Activated gamma-delta T cell treated with Interleukin-2 at 50 U/mL for 16 hours (primary cell): ENCODE measurements at regions not wholly inside any gene's neighbourhood (a gene's known extent, or its start where the extent isn't known, plus 50 kb on each side); places are given as distances from the start of the nearest gene placed in this dataset.
"Not testable (repeated sequence)": the region's sequence is repeated elsewhere in the genome, so short reads cannot be mapped to it uniquely, and the experiment has no call there.

Source experiments
- DNase-seq: peaks from one replicate; pipeline ENCODE4 v3.0.0-alpha.2; 2020

DNA sequence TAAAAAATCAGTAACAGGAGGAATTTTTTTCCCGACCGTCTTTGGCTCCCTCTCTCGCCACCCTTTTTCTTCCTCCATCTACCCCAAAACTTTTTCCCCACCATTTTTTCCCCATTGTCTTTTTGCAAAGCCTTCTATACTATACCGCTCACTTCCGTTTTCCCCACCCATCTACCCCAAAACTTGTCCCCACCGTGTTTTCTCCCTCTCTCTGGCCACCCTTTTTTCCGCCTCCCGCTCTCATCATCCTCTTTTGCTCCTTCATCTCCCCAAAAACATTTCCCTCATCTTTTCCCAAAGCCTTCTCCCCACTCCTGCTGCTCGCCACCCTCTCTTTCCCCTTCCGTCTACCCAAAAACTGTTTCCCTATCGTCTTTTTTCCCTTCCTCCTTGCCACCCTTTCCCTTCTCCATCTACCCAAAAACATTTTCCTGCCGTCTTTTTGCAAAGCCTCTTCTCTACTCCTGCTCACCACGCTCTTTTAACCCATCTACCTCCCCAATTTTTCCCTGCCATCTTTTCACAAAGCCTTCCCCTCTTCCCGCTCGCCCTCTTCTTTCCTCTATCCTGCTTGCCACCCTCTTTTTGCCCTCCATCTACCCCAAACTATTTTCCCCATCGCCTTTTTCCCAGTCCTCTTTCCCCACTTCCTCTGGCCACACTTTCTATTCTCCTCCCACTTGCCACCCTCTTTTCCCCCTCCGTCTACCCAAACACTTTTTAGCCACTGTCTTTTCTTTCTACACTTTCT lies 109.4 kb upstream of the TPTE start:
- not testable (repeated sequence) for DNase-seq

DNA sequence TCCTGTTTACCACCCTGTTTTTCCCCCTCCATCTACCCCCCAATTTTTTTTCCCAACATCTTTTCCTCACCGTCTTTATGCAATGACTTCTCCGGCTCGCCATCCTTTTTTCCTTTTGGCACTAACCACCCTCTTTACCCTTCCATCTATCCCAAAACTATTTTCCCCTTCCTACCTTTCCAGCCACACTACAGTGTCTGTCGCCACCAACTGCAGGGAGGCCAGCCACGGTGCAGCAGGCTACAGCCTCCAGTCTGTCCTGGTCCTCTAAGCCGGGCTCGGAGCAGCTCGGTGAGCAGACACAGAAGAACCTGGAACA lies 108.5 kb upstream of the TPTE start:
- DNase-seq: not testable (repeated sequence)

DNA sequence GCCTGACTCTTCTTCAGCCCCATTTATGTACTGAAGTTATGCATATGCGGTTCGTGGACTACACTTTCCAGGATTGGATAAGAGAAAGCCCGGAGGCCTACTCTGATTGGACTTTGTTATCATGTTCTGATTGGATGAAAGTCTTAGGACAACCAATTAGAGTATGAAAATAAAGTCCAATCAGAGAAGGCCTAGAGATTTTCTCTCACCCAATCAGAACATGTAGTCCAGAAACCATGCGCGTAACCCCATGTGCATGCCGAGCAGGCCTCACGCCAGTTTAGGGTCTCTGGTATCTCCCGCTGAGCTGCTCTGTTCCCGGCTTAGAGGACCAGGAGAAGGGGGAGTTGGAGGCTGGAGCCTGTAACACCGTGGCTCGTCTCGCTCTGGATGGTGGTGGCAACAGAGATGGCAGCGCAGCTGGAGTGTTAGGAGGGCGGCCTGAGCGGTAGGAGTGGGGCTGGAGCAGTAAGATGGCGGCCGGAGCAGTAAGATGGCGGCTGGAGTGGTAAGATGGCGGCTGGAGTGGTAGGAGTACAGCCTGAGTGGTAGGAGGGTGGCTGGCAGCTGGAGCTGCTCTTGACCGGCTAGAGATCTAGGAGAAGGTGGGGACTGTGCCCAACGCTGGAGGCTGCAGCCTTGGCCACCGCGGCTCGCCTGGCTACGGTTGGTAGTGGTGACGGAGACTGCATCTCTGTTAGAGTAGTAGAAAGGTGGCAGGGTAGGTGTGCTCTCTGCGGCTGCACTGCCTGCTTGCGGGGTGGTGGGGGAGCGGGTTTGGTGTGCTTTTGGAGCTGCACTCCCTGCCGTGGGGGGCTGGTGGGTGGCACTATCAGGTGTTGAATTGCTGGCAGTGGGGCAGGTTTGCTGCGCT lies 107.9 kb upstream of the TPTE start:
- not testable (repeated sequence) for DNase-seq

DNA sequence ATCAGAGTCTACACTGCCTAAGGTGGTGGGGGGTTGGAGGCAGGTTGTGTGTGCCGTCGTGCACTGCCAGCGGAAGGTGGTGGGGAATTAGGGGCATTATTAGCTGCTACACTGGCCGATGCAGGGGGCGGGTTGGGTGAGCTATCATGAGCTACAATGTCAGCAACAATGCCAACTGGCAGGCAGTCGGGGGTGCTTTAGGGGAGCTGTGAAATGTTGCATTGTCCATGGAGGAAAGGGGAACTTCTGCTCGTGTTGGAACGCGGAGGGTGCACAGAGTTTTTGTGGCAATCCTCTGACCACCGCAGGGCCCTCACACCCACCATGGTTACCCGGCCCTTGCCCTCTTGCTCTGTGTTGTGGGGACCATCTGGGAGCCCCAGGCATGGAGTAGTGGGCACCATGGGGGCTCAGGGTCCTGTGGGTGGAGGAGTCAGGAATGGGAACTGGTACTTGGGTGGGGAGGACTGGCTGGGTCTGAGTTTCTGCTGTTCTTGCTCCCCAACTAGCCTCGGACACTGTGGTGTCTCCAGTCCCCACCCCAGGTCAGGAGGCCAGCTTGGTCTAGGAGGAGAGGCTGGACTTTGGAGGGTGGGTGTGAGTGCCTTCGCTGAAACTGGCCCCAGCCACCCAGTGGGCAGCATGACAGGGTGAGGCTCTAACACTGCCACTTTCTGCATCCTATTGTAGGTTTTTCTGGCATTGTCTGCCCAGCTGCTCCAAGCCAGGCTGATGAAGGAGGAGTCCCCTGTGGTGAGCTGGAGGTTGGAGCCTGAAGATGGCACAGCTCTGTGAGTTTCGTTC lies 107.1 kb upstream of the TPTE start:
- DNase-seq: not testable (repeated sequence)

DNA sequence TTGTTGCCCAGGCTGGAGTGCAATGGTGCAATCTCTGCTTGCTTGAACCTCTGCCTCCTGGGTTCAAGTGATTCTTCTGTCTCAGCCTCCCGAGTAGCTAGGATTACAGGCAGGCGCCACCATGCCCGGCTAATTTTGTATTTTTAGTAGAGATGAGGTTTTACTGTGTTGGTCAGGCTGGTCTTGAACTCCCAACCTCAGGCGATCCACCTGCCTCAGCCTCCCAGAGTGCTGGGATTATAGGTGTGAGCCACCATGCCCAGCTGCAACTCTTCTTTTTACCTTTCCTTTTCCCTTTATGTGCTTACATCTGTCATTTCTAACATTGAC lies 106.5 kb upstream of the TPTE start:
- DNase-seq: not testable (repeated sequence)

DNA sequence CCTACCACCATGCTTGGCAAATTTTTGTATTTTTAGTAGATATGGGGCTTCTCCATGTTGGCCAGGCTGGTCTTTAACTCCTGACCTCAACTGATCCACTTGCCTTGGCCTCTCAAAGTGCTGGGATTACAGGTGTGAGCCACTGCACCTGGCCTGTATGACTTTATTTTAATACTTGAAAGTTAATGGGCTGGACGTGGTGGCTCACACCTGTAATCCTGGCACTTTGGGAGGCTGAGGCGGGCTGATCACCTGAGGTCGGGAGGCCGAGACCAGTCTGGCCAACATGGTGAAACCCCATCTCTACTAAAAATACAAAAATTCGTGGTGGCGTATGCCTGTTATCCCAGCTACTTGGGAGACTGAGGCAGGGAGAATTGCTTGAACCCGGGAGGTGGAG lies 105.9 kb upstream of the TPTE start:
- DNase-seq: not testable (repeated sequence)

DNA sequence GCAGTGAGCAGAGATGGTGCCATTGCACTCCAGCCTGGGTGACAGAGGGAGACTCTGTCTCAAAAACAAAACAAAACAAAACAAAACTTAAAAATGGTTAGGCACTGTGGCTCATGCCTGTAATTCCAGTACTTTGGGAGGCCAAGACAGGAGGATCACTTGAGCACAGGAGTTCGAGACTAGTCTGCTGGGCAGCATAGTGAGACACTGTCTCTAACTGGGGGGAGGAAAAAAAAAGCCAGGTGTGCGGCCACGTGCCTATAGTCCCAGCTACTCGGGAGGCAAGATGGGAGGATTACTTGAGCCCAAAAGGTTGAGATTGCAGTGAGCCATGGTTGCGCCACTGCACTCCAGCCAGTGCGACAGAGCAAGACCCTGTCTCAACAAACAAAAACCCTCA lies 105.5 kb upstream of the TPTE start:
- DNase-seq: not testable (repeated sequence)

DNA sequence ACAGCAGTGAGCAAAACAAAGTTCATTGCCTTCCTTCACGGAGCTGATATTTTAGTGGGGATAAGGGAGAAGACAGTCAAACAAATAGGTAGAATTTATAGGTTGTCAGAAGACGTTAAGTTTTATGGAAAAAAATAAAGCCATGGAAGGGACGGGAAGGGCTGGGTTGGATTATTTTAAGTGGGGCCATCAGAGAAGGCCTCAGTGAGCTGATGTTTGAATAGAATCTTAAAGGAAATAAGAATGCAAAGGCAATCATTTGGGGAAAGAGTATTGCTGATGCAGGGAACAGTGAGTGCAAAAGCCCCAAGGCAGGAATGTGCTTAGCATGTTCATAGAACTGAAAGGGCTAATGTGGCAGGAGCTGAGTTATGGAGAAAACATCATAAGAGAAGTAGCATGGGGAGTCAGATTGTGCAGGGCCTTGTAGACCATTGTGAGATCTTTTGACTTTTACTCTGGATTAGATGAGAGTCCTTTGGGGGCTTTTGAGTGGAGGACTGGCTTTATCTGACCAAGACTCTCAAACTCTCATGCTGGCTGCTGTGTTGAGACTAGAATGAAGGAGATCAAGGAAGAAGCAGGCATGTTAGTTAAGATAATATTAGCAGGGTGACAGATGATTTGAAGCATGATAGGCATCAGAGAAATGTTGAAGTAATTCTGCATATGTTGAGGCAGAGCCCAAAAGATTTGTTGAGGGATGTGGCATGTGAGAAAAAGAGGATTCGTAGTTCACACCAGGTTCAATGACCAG lies 104.5 kb upstream of the TPTE start:
- DNase-seq: not testable (repeated sequence)

DNA sequence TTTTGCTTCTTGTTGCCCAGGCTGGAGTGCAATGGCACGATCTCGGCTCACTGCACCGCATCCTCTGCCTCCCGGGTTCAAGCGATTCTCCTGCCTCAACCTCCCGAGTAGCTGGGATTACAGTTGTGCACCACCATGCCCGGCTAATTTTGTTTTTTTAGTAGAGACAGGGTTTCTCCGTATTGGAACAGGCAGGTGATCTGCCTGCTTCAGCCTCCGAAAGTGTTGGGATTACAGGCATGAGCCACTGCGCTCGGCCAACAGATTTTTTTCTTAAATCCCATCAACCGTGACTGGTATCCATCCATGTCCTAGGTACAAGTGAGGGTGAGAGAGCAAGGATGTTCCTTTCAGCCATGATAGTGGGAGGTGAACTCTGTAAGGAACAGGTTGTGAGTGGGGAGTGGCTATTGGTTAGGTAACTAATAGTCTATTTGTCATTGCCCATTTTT lies 103.8 kb upstream of the TPTE start:
- not testable (repeated sequence) for DNase-seq

DNA sequence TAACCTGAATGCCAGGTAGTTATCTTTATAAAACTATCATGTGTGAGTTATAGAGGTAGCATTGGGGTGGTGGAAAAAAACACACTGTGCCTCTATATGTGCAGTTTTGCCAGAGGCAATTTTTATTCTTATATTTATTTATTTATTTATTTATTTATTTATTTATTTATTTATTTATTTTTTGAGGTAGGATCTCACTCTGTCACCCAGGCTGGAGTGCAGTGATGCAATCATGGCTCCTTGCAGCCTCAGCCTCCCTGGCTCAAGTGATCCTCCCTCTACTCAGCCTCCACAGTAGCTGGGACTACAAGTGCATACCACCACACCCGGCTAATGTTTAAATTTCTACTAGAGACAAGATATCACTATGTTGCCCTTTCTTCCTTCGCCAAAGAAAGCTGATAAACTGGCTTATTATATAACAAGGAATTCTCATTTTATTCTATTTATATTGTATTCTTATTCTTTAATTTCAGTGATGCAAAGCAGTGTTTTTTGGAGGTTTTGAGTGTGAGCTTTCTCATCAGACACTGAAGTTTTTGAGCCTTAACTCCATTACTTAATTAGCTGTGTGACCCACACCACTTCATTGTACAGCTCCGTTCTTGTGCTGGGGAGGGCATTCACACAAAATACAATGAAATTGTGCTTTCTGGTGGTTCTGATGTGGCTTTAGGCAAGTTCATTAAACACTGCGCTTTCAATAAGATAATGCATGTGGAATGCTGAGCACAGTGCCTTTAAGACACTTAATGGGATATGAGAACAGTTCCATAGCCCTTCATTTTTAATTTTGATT lies 102.9 kb upstream of the TPTE start:
- DNase-seq: not testable (repeated sequence)

DNA sequence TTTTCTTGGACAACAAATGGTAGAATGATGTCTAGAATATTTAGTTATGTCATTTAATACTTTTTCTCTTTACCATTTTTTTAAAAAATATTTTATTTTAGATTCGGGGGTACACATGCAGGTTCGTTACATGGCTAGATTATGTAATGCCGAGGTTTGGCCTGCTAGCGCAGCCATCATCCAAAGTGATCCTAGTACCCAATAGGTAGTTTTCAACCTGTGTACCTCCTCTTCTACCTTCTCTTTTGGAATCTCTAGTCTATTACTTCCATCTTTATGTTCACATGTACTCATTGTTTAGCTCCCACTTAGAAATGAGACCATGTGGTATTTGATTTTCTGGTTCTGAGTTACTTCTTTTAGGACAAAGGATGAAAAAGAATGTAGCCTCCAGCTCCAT lies 100.2 kb upstream of the TPTE start:
- DNase-seq: not testable (repeated sequence)

DNA sequence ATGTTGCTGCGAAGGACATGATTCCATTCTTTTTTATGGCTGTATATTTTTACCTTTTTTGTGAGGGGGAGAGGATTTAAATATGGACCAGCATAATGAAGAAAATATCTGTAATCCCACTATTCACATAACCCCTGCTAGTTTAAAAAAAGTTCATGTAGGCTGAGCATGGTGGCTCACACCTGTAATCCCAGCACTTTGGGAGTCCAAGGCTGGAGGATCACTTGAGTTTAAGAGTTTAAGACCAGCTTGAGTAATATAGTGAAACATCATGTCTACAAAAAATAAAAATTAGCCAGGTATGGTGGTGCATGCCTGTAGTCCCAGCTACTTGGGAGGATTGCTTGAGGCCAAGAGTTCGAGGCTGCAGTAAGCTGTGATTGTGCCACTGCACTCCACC lies 99.8 kb upstream of the TPTE start:
- DNase-seq: not testable (repeated sequence)

DNA sequence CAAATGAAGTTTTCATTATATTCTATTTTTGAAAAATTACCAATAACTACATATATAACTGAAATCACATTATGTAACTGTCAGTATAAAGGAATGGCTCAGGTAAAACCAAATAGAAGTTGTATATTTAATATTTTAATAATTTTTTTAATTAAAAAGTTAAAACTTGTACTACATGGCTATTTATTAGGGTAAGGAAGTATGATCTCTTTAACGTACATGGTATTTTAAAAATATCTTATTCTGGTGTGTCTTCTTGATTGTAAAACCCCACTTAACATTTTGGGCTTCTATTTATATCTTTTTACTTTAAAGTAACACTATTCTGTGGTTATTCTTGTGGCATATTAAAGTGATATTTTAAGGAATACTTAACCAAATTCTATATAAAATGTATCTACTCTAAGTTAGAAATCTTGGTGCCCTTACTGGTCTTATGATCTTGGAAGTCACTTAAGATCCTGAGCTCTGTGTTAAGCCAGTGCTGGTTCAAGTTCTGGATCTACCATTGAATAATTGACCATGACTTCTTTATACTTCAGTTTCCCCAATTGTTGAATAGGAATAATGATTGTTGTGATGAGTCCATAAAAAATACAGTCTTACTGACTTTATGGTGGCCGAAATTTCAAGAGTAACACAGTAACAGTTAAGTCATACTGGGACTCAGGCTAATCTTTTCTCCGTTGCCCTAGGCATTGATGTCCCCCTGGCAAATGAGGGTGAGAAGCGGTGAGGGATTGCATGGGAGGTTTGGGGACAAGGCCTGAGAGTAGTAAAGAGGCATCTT lies 97.1 kb upstream of the TPTE start:
- DNase-seq: not testable (repeated sequence)

DNA sequence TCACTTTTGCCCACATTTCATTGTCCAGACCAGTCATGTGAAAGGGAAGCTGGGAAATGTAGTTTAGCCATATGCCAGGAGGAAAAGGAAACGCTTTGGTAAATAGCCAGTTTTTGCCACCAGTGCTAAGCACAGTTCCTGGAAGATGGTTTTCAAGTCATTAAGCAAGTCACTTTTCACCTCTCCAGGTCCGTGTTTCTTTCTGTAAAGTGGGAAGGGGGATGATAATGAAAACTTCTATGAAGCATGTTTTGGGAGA lies 96.6 kb upstream of the TPTE start:
- DNase-seq: not testable (repeated sequence)

DNA sequence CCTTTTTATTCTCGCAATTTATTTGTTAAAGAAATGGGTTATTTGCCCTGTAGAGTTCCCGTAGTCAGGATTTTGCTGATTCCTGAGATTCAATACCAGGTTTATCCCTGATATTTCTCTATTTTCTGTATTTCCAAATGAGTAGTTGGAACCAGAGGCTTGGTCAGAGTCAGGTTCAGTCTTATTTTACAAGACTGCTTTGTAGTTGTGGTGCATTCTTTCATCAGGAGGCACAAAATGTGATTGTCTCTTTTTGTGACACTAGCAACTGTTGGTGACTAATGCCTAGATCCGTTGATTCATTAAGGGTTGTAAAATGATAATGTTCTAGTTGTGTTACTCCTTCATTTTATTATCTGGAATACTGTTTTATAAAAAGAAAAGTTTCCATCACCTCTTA lies 95.5 kb upstream of the TPTE start:
- no peak for DNase-seq

DNA sequence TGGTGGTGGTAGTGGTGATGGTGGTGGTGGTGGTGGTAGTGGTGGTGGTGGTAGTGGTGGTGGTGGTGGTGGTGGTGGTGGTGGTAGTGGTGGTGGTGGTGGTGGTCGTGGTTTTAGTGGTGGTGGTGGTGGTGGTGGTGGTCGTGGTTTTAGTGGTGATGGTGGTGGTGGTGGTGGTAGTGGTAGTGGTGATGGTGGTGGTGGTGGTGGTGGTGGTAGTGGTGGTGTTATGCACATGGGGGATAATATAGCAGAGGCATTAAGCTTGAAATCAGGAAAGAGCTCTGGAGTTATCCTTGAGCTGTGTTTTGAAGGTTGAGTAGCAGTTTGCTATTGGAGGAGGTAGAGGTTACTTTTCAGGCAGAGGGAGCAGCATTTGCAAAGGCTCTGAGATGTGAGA lies 94.6 kb upstream of the TPTE start:
- not testable (repeated sequence) for DNase-seq

DNA sequence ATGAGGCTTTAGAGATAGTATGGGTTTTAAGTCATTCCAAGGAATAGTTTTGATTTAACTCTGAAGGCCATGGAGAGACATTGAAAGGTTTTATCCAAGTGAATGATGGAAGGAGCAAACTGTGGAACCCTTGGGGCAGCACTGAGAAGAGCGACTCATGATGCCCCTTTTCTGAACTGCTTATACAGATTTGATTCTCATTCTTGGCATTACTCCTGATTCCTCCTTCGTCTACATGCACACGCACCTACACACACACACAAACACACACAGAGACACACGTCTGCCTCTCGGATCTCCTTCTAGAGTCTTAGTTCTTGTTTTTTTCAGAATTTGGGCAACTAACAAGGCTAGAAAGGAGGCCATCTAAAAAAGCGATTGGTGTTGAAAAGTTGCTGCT lies 94.1 kb upstream of the TPTE start:
- DNase-seq: not testable (repeated sequence)

DNA sequence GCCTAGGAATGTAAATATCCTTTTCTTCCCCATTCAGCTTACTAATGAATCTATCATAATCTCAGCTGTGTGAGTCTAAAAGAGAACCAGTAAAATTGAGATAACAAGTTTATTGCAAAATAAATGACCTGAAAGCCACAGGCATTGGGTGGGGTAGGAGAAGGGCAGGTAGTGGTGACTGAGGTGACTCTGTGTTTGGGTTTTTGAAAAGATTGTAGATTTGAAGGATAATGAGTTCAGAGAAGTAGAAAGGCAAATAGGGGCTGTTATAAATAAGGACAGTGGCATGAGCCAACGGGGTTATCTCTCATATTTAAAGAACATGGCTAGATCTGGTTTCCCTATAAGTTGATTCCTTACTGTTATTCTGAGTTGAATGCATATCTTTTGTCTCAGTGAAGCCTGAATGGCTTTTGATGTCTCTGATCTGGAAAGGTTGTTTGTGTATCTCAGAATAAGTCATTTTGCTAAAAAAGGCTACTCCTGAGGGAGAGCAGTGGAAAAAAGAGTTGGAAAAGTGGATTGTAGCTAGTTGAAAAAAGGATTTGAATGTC lies 92.3 kb upstream of the TPTE start:
- not testable (repeated sequence) for DNase-seq

DNA sequence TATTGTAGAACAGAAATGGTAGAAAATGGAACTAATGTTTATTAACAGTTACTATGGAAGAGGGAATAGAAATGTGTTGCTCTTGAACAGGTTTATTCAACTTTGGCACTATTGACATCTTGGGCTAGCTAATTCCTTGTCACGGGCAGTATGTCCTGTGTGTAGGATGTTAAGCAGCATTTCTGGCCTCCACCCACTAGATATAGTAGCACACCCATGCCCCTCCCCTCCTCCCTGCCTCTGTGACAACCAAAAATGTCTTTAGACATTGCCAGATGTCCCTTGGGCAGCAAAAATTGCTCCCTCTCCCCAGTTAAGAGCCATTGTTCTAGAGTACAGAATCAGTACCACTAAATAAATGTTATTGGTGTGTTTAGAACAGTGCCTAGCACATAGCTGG lies 91.4 kb upstream of the TPTE start:
- DNase-seq: no peak

DNA sequence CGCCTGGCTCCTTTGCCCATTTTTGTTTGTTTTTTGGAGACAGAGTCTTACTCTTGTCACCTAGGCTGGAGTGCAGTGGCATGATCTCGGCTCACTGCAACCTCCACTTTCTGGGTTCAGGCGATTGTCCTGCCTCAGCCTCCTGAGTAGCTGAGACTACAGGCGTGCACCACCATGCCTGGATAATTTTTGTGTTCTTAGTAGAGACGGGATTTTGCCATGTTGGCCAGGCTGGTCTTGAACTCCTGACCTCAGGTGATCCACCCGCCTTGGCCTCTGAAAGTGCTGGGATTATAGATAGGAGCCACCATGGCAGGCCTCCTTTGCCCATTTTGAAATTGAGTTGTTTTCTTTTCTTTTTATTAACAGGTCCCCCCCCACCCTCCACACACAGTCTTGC lies 89.4 kb upstream of the TPTE start:
- not testable (repeated sequence) for DNase-seq

DNA sequence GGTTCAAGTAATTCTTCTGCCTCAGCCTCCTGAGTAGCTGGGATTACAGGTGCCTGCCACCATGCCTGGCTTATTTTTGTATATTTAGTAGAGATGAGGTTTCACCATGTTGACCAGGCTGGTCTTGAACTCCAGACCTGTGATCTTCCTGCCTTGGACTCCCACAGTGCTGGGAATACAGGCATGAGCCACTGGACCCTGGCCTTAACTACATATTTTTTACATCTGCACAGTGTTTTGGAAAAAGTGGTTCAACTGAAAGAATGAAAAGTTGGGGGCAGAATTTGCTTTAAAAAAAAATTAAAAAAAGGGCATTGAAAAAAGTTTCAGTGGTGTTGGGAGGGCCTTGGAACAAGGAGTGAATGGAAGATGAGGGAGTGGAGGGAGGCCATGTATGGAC lies 88.9 kb upstream of the TPTE start:
- DNase-seq: not testable (repeated sequence)
